ENCODE measurements at regions not wholly inside any gene's neighbourhood (a gene's known extent, or its start where the extent isn't known, plus 50 kb on each side); places are given as distances from the start of the nearest gene placed in this dataset.

DNA sequence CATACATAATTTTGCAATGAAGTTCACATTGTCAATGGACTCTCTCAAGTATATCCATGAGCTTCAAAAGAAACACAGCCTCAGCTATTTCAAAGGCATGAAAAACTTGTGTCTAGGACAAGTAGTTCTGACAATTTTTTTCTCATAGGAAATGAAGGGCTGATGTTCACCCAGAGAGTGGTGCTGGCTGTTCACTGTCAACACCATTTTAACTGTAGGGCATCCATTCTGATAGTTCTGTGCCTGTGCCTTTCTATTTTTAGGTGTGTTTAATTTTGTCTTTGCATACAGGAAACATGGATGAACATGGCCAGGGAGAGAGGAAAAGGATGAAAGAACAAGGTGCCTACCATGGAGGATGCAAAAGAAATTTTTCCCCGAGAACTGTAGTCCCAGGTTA, 135.3 kb upstream of the MAP9 start:
- no peak for DNase-seq

DNA sequence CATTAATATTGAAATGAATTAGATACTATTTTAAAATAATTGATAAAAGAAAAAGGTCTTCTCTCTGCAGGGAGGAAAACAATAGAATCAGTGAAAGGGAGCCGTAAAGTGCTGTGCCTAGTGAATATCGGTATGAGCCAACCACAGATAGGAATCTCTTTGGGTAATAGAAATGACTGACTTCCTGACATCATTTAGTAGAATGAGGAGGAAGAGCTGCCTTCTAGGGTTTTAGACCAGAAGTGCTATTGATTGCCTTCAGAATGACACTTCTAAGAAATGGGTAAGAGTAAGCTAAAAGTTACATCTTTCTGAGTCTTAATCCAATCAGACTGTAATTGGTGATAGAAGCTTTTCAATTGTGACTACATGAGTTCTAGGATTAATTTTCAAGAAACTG, 134.0 kb upstream of the MAP9 start:
- no peak for DNase-seq

DNA sequence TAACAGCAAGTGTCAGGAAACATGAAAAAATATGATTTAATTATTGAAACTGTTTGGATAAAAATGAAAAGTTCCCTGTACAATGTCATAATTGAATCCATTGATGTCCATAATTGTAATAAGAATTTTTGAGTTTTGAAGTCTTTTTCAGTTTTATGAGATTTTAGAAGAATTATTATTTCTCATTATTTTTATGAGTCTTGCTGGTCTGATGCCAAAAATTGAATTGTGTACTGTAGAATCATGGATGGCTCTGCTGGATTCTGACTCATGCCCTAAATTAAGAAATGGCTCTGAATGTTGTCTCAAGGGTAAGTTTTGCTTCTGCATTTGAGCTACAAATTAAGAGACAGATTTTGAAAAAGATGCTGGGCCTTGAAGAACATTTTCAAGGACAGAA, 132.8 kb upstream of the MAP9 start:
- DNase-seq: peak; percentile 32 to 68

DNA sequence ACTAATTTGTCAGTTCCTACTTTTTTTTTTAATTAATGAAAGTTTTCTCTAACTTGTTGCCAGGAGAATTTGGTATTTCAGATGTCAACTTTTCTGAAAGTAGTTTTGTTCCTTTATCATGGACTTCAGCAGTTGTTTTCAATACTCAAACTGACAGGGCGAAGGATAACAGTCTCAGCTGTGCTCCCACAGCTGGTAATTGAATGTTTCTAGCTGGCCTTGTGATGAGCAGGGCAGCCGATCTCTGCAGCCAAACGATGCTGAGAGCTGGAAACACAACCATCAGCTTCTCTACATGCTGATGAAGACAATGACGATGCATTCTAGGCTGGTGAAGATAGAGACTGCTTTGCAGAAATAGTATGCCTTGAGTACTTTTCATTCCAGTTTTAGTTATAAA, 130.0 kb upstream of the MAP9 start:
- no peak for DNase-seq

DNA sequence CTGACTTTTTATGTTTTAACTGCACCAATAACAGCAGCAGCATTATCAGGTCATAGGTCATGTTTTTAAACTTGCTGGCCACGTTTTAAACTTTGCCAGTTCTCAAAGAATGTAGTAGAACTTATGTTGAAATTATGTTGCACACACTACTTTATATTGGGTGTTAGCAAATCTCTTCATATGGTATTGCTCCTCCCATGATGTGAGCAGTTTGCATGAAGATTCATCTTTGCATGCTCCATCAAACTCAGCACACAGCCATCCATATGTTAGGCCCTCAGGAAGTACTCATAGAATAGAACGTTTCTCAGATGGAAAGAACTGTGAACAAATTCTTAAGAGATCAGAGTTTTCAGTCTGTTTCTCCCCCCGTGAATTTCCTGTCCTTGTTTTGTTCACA, 128.6 kb upstream of the MAP9 start:
- DNase-seq: peak in 1 of 2 experiments; percentile 6

DNA sequence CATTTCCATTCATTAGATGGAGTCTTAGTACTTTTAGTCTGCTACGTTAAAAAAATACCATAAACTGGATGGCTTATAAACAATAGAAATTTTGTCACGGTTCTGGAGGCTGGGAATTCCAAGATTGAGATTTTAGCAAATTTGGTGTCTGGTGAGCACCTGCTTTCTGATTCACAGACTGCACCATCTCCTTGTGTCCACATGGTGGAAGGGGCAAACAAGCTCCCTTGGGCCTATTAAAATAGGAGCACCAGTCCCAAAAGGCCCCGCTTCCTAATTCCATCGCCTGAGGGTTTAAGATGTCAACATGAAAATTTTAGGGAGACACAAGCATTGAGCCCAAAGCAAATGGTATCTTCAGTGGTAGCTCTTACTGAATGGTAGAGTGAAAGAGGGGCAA, 120.5 kb upstream of the MAP9 start:
- no peak for DNase-seq

DNA sequence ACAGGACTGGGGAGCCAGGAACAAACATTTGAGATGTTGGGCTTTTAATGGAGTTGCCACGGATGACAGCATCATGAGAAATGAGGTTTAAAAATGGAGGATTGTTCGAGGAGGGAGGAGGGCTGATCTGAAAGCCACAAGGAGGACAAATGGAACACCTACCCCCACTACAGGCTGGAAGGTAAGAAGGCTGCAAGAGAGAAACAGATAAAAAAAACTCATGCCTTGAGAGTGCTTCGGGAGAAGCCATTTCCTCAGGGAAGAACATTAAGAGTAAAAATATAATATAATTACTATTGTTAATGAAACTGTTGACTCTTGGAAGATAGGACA, 119.5 kb upstream of the MAP9 start:
- DNase-seq: no peak

DNA sequence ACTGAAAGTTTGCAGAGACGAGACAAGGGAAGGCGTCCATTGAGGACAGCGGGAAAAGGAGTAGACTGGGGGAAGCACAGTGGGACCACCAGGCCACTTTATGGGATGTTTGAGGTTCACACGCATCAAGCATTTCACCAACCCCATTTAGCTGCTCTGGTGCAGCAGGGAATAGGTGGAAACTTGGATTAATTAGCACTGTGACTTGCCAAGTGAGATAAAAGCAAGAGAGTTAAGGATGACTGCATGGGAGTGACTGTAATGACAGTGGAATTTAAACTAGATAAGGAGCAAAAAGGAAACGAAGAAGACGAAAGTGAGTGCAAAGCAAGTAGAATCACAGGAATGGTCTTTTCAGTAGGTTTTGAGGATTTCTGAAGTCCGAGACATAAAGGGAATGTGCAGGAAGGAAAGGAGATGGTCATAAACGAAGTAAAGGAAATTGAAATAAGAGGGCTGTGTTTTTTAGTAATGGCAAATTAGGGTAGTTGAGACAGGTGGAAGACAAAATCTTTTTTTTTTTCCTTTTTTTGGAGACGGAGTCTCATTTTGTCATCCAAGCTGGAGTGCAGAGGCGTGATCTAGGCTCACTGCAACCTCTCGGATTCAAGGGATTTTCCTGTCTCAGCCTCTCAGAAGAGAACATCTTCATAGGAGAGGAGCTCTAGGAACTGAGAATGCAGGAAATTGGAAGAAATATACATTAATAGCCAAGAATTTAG, 119.0 kb upstream of the MAP9 start:
- no peak for DNase-seq

DNA sequence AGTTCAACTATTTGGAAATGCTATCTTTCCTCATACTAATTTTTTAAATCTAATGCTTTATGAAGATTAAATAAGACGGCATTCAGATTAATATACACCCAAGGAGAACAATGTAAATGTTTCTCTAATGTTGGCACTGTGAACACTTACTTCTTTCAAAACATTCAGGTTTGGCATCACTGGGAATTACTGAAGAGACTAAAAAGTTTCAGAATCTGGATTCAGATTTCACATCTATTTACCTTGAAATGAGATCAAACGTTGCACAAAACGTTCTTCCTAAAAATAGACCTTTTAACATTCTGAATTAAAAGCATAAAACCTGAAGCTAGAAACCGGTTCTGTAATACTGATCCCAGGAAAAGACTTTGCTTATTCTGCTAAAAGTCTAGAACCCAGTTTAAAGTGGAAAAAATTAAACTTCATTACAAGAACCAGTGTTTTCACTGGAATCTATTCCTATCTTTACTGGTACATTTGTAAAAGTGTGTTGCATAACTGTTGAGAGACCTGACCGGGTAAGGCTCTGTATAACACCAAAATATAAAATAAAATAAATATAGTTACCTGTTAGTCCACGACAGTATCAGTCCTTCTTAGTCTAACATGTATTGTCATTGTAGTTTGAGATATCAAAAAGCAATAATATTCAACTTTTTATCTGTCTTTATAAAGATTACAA, 117.4 kb upstream of the MAP9 start:
- DNase-seq: no peak

DNA sequence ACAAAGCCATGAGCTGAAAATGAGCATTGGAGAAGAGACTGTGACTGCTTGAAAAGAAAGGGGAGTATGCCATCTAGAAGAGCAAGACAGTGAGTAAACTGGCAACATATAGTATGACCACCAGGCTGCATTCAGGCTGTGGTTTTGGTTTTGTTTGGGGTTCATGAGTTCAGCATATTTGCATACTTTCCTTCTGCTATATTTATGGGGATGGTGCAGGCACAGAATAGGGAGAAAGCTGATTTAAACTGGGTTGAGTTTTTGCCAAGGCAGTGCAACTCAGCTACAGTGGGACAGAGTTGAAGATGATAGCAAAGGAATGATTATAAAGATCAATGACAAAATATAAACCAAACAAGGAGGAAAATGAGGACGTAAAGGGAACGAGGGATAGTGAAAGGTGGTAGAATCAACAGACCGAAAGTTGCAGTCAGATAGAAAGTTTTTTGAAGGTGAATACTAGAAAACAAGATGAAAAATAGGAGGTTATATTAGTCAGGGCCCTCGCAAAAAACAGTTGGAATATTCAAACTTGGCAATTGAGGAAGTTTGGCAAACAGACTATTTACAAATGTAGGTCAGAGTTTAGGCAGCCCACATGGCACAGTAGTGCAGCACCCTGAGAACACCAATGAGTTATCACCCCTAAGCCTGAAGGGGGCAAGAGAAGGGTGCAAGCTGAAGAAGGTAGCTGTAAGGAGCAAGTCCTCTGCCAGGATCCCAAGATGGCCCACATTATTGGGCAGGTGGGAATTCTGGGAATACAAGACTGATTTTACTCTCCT, 114.8 kb upstream of the MAP9 start:
- no peak for DNase-seq

DNA sequence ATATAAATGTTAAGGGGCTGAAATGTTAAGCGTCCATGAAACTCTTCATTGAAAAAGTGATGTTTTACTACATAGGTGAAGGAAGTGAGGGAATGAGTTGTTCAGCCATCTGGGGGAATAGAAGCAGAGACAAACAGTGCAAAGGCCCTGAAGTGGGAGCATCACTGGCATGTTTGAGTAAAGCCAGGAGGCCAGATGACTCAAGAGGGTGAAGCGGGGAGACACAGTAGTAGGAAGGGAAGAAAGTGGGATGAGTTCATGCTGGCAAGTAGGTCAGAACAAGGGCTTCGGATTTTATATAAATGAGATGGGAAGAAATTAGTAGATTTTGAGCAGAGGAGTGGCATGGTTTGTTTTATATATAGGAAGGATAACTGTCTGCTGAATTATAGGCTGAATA, 112.5 kb upstream of the MAP9 start:
- no peak for DNase-seq

DNA sequence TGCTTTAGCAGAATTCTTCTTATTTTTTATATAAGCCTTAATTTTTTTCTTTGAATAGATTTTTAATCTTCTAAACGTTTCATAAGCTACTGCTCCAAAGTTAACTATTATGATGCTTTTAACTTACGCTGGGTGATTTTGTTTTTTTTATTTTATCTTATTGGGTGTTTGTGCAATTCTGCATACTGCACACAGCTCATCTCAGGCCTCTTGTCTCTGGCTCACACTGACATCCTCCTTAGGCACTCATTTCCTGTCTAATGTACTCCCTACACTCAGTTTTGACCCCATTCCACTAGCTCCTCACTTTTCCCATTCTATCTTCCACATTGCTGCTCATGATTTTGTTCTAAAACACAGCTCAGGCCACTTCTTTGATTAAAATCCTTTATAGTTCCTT, 111.9 kb upstream of the MAP9 start:
- DNase-seq: no peak

DNA sequence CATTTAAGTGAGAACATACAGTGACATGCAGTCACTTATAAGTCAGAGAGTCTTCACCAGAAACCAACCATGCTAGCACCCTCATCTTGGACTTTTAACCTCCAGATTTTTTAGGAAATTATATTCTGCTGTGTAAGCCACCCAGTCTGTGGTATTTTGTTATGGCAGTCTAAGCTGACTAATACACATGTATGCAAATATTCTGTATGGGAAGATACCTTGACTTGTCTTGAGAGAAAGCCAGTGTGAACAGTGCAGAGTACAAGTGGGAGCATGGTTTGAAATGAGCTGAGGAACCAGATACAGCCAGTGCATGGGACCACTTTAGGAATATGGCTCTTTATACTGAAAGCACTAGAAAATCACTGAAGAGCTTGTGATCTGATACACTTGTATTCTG, 110.4 kb upstream of the MAP9 start:
- DNase-seq: no peak

DNA sequence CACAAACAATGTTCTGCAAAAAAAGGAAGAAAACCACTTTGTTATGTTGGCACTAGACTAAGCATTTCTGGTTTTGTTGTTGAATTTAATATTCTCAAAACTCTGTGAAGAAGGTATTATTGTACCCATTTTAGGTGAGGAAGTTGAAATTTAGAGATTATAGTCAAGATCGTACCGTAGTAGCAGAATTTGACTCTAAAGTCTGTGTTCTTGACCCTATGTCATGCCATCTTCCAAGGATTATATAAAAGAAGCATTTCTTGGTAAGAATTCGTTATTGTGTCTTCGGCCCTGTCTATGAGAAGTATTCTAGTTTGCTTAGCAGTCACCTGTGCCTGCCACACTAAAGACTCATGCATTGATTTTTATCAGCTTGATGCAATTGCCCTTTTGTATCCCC, 104.4 kb upstream of the MAP9 start:
- DNase-seq: no peak

DNA sequence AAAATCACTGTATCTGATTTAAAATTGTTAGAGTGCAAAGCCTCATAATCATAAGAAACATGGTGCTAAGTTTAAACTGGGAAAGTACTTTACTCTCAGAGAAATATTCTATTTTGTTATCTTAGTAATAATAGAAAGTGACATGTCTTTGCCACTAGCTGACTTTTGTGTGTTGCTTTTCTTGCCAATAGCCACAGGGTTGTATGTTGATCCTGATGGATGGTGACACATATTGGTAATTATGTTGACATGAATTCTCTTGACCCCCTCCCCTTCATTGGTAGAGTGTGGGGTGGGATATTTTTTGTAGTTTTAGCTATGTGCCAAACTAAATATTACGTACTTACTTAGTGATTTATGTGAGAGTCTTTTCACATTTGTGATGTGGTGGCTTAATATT, 103.1 kb upstream of the MAP9 start:
- no peak for DNase-seq

DNA sequence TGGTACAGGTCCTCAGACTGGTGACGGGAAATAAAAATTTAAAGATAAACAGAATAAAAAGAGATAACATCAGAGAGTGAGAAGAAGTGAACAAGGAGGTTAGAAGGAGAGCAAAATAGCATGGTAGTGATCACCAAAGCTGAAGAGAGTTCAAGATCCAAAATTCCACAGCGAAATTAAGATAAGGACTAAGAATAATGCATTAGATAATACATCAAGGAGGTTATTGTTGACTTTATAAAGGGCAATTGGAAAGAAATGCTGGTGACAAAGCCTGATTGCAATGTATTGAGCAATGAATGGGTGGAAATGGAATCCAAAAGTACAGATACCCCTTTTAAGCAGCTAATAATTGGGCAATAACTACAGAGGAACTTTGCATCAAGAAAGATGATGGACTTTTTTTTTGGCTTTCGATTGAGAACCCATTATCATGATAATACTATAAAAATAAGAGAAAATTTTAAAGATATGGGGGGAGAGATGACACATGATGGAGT, 101.6 kb upstream of the MAP9 start:
- DNase-seq: no peak

DNA sequence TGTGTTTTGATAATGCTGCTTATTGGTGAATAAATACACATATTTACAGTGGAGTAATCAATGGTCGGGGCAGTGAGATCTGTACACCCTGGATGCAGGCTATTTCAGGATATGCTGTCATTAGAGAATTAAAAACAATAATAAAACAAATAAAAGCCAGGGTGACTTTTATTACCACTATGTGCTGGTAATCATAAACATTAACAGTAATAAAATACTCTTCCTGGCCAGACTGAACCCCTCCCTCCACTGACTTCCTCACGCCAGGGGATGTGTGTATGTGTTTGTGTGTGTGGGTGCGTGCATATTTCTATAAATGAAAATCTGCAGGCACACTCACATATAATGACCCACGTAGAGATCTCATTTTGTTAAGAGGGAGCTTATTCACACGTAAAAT, 98.0 kb upstream of the MAP9 start:
- no peak for DNase-seq

DNA sequence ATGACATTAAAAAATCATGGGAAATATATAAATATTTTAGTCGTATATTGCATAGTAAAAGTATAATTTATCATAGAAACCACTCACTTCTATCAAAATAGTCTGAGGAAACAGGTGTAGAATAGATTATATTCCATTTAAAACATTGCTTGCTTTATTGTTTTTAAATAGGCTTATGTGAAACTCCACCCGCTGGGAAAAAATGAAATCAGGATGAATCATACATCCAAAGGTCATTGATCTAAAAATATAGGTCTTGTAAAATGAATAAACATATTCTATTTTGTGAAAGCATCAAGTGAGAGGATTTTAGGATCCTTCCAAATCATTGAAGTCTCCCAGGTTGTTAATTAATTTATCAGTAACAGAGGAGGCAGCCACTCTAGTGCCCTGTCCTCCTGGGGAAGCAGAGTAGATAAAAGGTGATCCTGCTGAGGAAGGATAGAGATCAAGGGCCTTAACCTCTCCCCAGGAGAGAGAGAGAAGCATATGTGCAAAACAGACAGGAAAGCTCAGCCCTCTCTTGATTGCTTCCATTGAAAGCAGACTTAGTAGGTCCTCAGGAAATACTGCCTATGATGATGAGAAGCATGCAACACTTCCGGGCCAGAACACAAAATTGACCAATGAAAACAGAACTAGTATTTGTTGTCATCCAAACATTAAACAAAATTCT, 96.8 kb upstream of the MAP9 start:
- no peak for DNase-seq

DNA sequence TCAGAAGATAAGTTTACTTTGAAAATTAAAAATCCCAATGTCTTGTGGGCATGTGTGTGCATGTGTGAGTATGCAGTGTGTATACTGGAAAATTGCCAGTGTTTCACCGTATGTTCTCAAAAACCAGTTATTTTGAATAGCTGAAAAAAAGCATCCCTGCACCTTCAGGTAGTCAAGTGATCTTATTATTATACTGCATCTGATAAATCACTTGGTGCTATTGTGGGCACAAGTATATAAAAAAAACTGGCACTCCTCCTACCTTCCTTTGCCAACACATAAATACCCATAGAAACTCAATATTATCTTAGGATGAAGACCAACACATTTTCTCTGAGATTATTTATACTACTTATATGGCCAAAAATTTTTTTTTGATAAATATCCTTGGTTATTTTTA, 91.5 kb upstream of the MAP9 start:
- DNase-seq: no peak

DNA sequence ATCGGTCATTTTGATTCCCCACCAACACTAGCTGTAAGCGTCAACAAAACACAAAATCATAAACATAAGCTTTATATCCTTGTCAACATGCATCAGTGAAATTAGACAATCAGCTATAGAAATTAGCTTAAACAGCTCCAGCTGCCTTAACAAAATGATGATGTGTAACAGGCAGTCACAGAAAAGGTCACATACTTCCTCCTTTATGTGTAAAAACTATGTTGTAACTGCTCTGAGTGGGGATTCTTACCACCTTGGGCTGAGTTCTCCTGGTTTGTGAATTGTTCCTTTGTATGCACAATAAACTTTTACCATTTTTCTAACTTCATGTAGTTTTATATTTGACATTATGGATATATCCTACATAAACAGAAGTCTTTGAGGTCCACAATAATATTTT, 73.9 kb upstream of the MAP9 start:
- DNase-seq: no peak

DNA sequence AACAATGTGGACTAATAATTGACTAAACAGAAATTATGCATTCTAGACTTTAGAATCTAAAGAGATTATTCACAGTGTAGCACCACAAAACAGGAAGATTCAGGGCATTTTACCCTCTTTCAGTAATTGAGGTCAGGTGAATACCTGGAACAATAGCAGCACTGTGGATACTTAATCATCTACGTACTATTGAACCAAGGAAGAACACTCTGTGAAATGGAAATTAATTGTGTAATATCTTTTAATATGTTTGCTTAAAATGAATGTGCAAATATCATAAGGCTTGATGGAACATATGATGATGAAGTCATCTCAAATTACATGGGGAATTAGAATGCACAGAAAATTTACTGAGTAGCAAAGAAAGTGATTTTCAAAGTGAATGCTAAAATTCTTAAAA, 68.5 kb upstream of the MAP9 start:
- no peak for DNase-seq

DNA sequence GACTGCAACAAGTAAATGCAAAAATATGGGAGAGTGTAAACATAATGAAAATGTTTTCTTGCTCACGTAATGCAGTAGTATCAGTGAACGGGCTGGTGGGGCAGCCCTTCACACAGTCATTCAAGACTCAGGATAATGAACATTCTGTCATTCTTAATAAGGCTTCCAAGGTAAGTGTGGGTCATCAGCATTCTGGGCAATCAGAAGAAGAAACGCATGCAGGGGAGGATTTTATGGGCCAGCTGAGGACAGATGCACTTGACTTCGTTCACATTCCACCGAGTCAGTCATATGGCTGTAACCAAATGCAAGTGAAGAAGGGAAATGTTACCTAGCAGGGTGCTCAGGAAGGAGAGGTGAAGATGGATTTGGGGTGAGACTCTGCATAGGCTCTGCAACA, 68.0 kb upstream of the MAP9 start:
- DNase-seq: no peak

DNA sequence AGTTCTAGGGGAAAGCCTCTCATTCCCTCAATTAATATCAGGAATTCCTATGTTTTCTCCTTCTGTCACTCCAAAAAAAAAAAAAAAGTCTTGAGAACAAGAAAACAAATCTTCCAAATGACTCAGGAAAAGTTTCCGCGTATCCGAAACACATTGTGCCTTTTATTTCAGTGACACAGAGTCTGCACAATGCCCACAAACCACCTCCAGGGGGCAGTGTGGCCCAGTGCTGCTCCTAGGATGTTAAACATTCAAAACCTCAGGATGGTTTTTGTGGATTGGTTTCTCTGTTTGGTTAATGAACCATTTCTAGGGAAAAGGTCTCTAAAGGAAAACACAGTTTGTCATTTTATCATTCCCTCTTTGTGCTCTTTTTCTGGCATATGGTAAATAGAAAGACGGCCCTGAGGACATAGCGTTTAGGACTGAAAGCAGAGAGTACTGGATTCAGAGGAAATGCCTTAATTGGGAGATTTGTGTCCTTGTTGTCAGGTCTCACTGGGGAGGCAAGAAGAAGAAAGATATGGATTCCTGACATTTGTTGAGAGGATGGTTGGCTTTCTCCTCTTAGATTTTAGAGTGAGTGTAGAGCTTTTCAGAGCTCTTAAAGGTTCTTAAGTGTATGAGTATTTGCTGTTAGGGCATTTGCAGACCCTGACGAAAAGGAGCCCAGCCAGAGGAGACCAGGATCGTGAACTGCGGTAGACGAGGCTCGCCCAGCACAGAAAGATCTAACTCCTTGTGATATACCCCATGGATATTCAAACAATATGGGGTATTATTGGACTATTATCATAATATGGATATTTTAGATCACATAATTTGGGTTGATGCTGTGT, 65.7 kb upstream of the MAP9 start:
- DNase-seq: peak; percentile 60 to 76
